Sigmoid colon (tissue), 3 donors: ENCODE measurements at regions not wholly inside any gene's neighbourhood (a gene's known extent, or its start where the extent isn't known, plus 50 kb on each side); places are given as distances from the start of the nearest gene placed in this dataset.

Source experiments
- CTCF ChIP-seq, 4 experiments: fragments of 450-650 bp in 3 of 4; fragments of 200-600 bp in 1 of 4; IDR thresholded peaks; one replicate each; pipeline ENCODE4 v1.5.1; 2016 to 2019; ENCODE audit warnings: antibody characterized with exemption in 4 of 4, mild to moderate bottlenecking in 3 of 4, moderate library complexity in 2 of 4
- POLR2A ChIP-seq, 2 donors: fragments of 450-650 bp; IDR thresholded peaks; one replicate each; pipeline ENCODE4 v1.6.1; 2016; ENCODE audit warnings: antibody characterized with exemption in 2 of 2, mild to moderate bottlenecking in 2 of 2, moderate library complexity in 2 of 2

- TF ChIP-seq CTCF (IDR thresholded peaks at IDR 0.05) (no peak), POLR2A (IDR thresholded peaks at IDR 0.05) (no peak)
Observed at GRCh38 chr16:85264752-85265151, 152.5 kb upstream of the CIBAR2 start.
